Esophagus muscularis mucosa (tissue), 4 donors: ENCODE measurements at regions not wholly inside any gene's neighbourhood (a gene's known extent, or its start where the extent isn't known, plus 50 kb on each side); places are given as distances from the start of the nearest gene placed in this dataset.
A peak's percentile ranks its signal among the peaks of the same experiment; 100 is the strongest.

ENCODE experiments used
- DNase-seq: peaks from one replicate; pipeline ENCODE4 v3.0.0-alpha.2; 2017; ENCODE audit errors: extremely low spot score
- H3K27ac ChIP-seq, 4 donors: fragments of 200-600 bp; sonication (generic); replicated peaks in 1 of 4; 1 replicate in 3 of 4; 2 replicates in 1 of 4; pipeline ENCODE4 v1.5.1; 2016 to 2019; ENCODE audit warnings: mild to moderate bottlenecking in 1 of 4
- H3K27me3 ChIP-seq, 4 donors: fragments of 200-600 bp; sonication (generic); one replicate each; pipeline versions ENCODE4 v1.5.1 to v1.6.0; 2016 to 2019
- H3K36me3 ChIP-seq, 4 donors: fragments of 200-600 bp; sonication (generic); one replicate each; pipeline ENCODE4 v1.5.1; 2016 to 2019
- H3K4me1 ChIP-seq, 4 donors: fragments of 200-600 bp; sonication (generic); one replicate each; pipeline ENCODE4 v1.5.1; 2016 to 2019
- H3K4me3 ChIP-seq, 4 donors: fragments of 200-600 bp; sonication (generic); 1 replicate in 2 of 4; 2 replicates in 2 of 4; pipeline ENCODE4 v1.5.1; 2016 to 2019; ENCODE audit warnings: mild to moderate bottlenecking in 4 of 4, moderate library complexity in 1 of 4
- H3K9me3 ChIP-seq, 4 donors: fragments of 200-600 bp; sonication (generic); 1 replicate in 3 of 4; 2 replicates in 1 of 4; pipeline ENCODE4 v1.5.1; 2016 to 2019
- CTCF ChIP-seq, 3 experiments: fragments of 200-600 bp in 2 of 3; fragments of 450-650 bp in 1 of 3; sonication (generic) in 2 of 3; IDR thresholded peaks; one replicate each; pipeline ENCODE4 v1.5.1; 2017 to 2019; ENCODE audit warnings: antibody characterized with exemption in 3 of 3, mild to moderate bottlenecking in 2 of 3, moderate library complexity in 1 of 3
- EP300 ChIP-seq: sonication (generic); formaldehyde crosslinking; IDR thresholded peaks from one replicate; pipeline ENCODE4 v1.6.1; 2017; ENCODE audit warnings: antibody characterized with exemption
- POLR2A ChIP-seq: fragments of 450-650 bp; IDR thresholded peaks from one replicate; pipeline ENCODE4 v1.6.1; 2017; ENCODE audit warnings: antibody characterized with exemption, moderate library complexity, mild to moderate bottlenecking, low read depth
- POLR2AphosphoS5 ChIP-seq, 2 donors: sonication (generic); formaldehyde crosslinking; IDR thresholded peaks; one replicate each; pipeline ENCODE4 v1.6.1; 2017; ENCODE audit warnings: antibody characterized with exemption in 2 of 2
- WGBS: methylation state at CpG from one replicate; pipeline ENCODE4 v1.1.5; 2018; 5-methylcytosine and 5-hydroxymethylcytosine counted together
- intact Hi-C: fragments of 100-400 bp; cut with DNase I; formaldehyde crosslinking; loops from one replicate; pipeline ENCODE4 v1.15.1; 2023

- Histone ChIP-seq H3K4me1 (peaks cover 0 to 6% (median 2%) of the 10 kb centered on the region in 4 donors), H3K27ac (no peak overlapping the region), H3K27me3 (peaks cover 0 to 47% (median 0%) of the 10 kb centered on the region in 4 donors), H3K36me3 (no peaks in the 10 kb centered on the region), H3K4me3 (no peak overlapping the region), H3K9me3 (no peaks in the 10 kb centered on the region)
- intact Hi-C loops = no loop called here
- no peak for TF ChIP-seq POLR2A
- TF ChIP-seq EP300 = no peak
- no peak for TF ChIP-seq POLR2AphosphoS5 (IDR thresholded peaks at IDR 0.05)
- no peak for TF ChIP-seq CTCF (IDR thresholded peaks at IDR 0.05)
- DNase-seq = no peak
- WGBS = 60% methylated on average over 5 of the region's 5 CpGs
Measured at GRCh38 chr3:43926055-43926454, 235.3 kb downstream of the ABHD5 start.

GRCh38 chr3:43932921-43933320, 242.2 kb downstream of the ABHD5 start:
- Histone ChIP-seq H3K9me3 (peaks cover 0 to 5% (median 0%) of the 10 kb centered on the region in 4 donors), H3K27me3 (no peaks in the 10 kb centered on the region), H3K4me3 (no peak overlapping the region), H3K4me1 (no peaks in the 10 kb centered on the region), H3K27ac (no peak overlapping the region), H3K36me3 (no peaks in the 10 kb centered on the region)
- intact Hi-C loops = no loop called here
- DNase-seq = peak; percentile 50
- WGBS = 54% methylated on average over 3 of the region's 3 CpGs
- no peak for TF ChIP-seq POLR2A
- TF ChIP-seq EP300 = no peak
- TF ChIP-seq CTCF (IDR thresholded peaks at IDR 0.05) = no peak
- no peak for TF ChIP-seq POLR2AphosphoS5 (IDR thresholded peaks at IDR 0.05)

GRCh38 chr3:43948013-43948412, 257.3 kb downstream of the ABHD5 start:
- TF ChIP-seq POLR2AphosphoS5 (IDR thresholded peaks at IDR 0.05) (no peak), CTCF (IDR thresholded peaks at IDR 0.05) (no peak), EP300 (no peak), POLR2A (no peak)
- no peaks in the 10 kb centered on the region for H3K36me3 ChIP-seq
- WGBS = 78% methylated on average over 5 of the region's 5 CpGs
- H3K27ac ChIP-seq = no peak overlapping the region
- peaks cover 0 to 49% (median 0%) of the 10 kb centered on the region in 4 donors for H3K27me3 ChIP-seq
- no peaks in the 10 kb centered on the region for H3K9me3 ChIP-seq
- intact Hi-C loops = no loop called here
- no peaks in the 10 kb centered on the region for H3K4me1 ChIP-seq
- DNase-seq = no peak
- no peak overlapping the region for H3K4me3 ChIP-seq

GRCh38 chr3:43949594-43949993, 258.9 kb downstream of the ABHD5 start:
- TF ChIP-seq POLR2A (no peak), EP300 (no peak), CTCF (IDR thresholded peaks at IDR 0.05) (no peak), POLR2AphosphoS5 (IDR thresholded peaks at IDR 0.05) (no peak)
- H3K4me3 ChIP-seq = no peak overlapping the region
- H3K27ac ChIP-seq = no peak overlapping the region
- intact Hi-C loops = no loop called here
- peaks cover 0 to 10% (median 6%) of the 10 kb centered on the region in 4 donors for H3K4me1 ChIP-seq
- DNase-seq = peak; percentile 66
- H3K9me3 ChIP-seq = no peaks in the 10 kb centered on the region
- H3K27me3 ChIP-seq = peaks cover 0 to 49% (median 0%) of the 10 kb centered on the region in 4 donors
- H3K36me3 ChIP-seq = no peaks in the 10 kb centered on the region
- WGBS = 63% methylated on average over 5 of the region's 6 CpGs

GRCh38 chr3:43950775-43951174, 260.0 kb downstream of the ABHD5 start:
- 68% methylated on average over 4 of the region's 4 CpGs for WGBS
- no peak overlapping the region for H3K27ac ChIP-seq
- intact Hi-C loops = no loop called here
- TF ChIP-seq POLR2AphosphoS5 (IDR thresholded peaks at IDR 0.05) (no peak), POLR2A (no peak), CTCF (IDR thresholded peaks at IDR 0.05) (no peak)
- peak; percentile 83 for DNase-seq
- H3K36me3 ChIP-seq = no peaks in the 10 kb centered on the region
- peaks cover 0 to 10% (median 6%) of the 10 kb centered on the region in 4 donors for H3K4me1 ChIP-seq
- no peaks in the 10 kb centered on the region for H3K9me3 ChIP-seq
- H3K4me3 ChIP-seq = no peak overlapping the region
- H3K27me3 ChIP-seq = peaks cover 0 to 47% (median 0%) of the 10 kb centered on the region in 4 donors
